NB4 (cell line): ENCODE measurements at regions not wholly inside any gene's neighbourhood (a gene's known extent, or its start where the extent isn't known, plus 50 kb on each side); places are given as distances from the start of the nearest gene placed in this dataset.

Source experiments
- DNase-seq: peaks from one replicate; pipeline ENCODE4 v3.0.0; 2010; ENCODE audit warnings: low read depth
- H3K4me3 ChIP-seq: one replicate; pipeline ENCODE4 v1.5.1; 2011; ENCODE audit warnings: mild to moderate bottlenecking, low read depth, low read length, moderate library complexity
- MYC ChIP-seq: IDR thresholded peaks from 2 replicates; pipeline ENCODE4 v1.6.1; 2011; ENCODE audit warnings: low read depth, low read length
- POLR2A ChIP-seq: IDR thresholded peaks from 2 replicates; pipeline ENCODE4 v1.6.1; 2011; ENCODE audit warnings: mild to moderate bottlenecking; ENCODE audit not compliant: insufficient read length; ENCODE audit errors: extremely low read depth
- TF ChIP-seq, protein P1 (sequence below): IDR thresholded peaks from one replicate; pipeline ENCODE4 v1.5.1; 2012; ENCODE audit warnings: low read depth, low read length
- TF ChIP-seq, protein P2 (sequence below): IDR thresholded peaks from 2 replicates; pipeline ENCODE4 v1.6.1; 2011; ENCODE audit warnings: low read depth, low read length

DNA sequence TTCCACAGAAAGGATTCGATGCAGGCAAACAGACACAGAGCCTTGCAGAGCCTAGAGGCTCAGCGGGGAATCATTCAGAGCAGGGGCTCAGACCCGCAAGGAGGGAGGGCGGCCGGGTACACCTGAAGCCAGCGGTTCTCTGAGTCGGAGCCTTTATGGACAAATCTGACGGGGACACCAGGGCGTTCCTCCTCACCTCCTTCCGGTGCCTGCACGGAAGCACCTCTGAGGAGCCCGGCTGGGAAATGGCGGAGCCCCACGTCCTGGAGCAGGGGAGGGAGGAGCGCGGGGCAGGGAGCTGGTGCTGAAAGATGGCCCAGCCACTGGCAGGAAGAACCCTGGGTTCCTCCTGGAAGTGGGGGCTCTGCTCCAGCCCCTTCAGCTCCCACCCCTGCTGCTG, 193.5 kb upstream of the ALKAL2 start:
- DNase-seq, result no peak
- H3K4me3 ChIP-seq, result no peak overlapping the region
- no peak for TF ChIP-seq MYC
- TF ChIP-seq, protein P1, sequence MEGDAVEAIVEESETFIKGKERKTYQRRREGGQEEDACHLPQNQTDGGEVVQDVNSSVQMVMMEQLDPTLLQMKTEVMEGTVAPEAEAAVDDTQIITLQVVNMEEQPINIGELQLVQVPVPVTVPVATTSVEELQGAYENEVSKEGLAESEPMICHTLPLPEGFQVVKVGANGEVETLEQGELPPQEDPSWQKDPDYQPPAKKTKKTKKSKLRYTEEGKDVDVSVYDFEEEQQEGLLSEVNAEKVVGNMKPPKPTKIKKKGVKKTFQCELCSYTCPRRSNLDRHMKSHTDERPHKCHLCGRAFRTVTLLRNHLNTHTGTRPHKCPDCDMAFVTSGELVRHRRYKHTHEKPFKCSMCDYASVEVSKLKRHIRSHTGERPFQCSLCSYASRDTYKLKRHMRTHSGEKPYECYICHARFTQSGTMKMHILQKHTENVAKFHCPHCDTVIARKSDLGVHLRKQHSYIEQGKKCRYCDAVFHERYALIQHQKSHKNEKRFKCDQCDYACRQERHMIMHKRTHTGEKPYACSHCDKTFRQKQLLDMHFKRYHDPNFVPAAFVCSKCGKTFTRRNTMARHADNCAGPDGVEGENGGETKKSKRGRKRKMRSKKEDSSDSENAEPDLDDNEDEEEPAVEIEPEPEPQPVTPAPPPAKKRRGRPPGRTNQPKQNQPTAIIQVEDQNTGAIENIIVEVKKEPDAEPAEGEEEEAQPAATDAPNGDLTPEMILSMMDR, result no peak
- TF ChIP-seq POLR2A, result no peak
- TF ChIP-seq, protein P2, sequence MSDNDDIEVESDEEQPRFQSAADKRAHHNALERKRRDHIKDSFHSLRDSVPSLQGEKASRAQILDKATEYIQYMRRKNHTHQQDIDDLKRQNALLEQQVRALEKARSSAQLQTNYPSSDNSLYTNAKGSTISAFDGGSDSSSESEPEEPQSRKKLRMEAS, result no peak

DNA sequence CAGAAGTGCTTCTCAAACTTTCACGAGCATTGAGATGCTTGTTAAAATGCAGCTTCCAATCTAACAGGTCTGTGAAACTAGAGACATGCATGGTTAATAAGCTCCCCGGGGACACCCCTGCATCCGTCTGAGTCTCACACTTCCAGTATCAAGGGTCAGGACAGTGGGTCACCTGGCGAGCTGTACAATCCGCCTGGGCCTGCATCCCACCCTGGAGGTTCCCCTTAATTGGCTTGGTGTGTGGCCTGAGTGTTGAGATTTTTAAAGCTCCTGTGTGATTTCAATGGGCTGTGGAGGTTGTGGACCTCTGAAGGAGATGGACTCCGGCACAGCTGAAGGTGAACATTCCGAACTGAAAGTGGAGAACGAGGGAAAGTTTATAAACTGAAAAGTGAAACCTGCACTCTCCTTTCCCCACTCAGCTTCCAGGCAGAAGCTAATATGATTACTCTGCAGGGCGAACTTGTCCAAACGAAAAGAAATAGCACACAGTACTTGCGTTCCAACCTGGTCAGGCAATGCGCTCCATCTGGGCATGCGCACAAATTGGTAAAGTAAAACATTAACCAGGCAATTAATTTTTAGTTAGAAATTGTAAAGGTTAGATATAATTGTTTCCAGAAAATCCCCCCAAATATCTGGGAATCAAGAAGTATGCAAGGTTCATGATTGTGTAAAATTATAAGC, 191.7 kb upstream of the ALKAL2 start:
- TF ChIP-seq MYC (no peak), POLR2A (no peak)
- TF ChIP-seq, protein P2, result no peak
- TF ChIP-seq, protein P1, result no peak
- no peak for DNase-seq
- no peak overlapping the region for H3K4me3 ChIP-seq

DNA sequence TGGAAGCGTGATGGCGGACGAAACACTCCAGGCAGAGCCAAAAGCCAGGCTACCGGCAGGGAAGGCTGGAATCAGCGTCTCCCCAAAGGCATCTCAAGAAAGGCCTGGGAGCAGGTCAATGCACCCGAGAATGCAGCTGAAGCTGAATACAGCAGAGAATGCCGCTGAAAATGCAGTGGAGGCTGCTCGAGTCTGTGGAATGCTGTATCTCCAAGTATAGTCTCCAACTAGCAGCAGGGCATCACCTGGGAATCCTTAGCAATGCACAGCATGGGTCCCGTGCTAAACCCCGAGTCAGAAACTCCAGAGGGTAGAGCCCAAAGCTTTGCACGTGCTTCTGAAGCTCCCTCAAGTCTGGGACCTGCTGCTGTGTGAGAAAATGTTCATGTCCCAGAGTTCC, 191.1 kb upstream of the ALKAL2 start:
- H3K4me3 ChIP-seq, result no peak overlapping the region
- TF ChIP-seq POLR2A, result no peak
- no peak for TF ChIP-seq MYC
- TF ChIP-seq, protein P2, result no peak
- TF ChIP-seq, protein P1, result no peak
- DNase-seq, result no peak

DNA sequence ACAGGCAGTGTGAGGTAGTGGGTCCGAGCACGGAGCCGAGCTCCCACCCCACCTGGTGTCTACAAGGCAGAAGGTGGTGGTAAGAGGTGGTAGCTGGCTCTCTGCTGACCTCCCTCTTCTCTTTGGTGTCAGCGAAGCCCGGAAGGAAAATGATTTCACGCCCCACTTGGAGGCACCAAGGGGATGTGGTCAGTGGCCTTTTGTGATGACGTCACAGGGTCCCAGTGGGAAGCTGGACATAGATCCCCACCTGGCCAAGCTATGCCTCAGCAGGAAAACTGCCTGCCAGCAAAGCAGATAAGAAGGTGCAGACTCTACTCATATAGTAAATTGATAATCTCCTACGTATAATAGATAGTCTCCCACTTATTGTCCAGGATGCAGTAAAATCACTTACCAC, 183.7 kb upstream of the ALKAL2 start:
- TF ChIP-seq MYC (no peak), POLR2A (no peak)
- TF ChIP-seq, protein P1, result no peak
- TF ChIP-seq, protein P2, result no peak
- DNase-seq, result no peak
- H3K4me3 ChIP-seq, result no peak overlapping the region

DNA sequence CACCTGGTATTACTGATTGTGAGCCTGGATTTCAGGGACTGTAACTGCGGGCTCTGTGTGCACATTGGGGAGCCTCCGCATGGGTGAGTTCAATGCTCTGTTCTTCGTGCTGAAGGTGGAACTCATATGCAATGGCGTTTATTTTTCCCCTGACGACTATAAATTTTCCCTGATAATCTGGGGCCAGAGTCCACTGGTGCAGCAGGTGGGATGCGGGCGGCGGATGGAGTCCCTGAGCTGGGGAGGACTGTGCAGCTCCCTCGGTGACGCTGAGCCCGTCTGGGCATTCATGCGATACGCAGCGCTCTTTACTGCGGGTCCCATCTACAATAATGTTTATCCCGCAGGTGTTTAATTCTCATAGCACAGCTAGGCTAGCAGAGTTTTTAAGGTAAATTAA, 181.6 kb upstream of the ALKAL2 start:
- H3K4me3 ChIP-seq, result no peak overlapping the region
- DNase-seq, result no peak
- TF ChIP-seq MYC (no peak), POLR2A (no peak)
- TF ChIP-seq, protein P1, result no peak
- TF ChIP-seq, protein P2, result no peak
